ENCODE measurements at regions not wholly inside any gene's neighbourhood (a gene's known extent, or its start where the extent isn't known, plus 50 kb on each side); places are given as distances from the start of the nearest gene placed in this dataset.

GRCh38 chr1:193694741-193695140 lies 508.3 kb upstream of the B3GALT2 start:
- TF ChIP-seq POLR2A (IDR thresholded peaks at IDR 0.05) (no peak), EP300 (IDR thresholded peaks at IDR 0.05) (no peak)
